H9 (cell line): ENCODE measurements at regions not wholly inside any gene's neighbourhood (a gene's known extent, or its start where the extent isn't known, plus 50 kb on each side); places are given as distances from the start of the nearest gene placed in this dataset.

Source experiments
- DNase-seq: peaks from one replicate; pipeline ENCODE4 v3.0.0-alpha.2; 2017
- H2AFZ ChIP-seq: one replicate; pipeline ENCODE4 v1.6.1; 2013; ENCODE audit warnings: mild to moderate bottlenecking, low read length, control low read depth, moderate library complexity
- H2AK5ac ChIP-seq: 2 replicates; pipeline ENCODE4 v1.6.1; 2013; ENCODE audit warnings: low read length, control low read depth, mixed read lengths; ENCODE audit not compliant: insufficient read length
- H2BK120ac ChIP-seq: one replicate; pipeline ENCODE4 v1.6.1; 2013; ENCODE audit warnings: low read depth, mild to moderate bottlenecking, low read length, control low read depth, inconsistent platforms; ENCODE audit not compliant: poor library complexity, severe bottlenecking
- H2BK12ac ChIP-seq: 2 replicates; pipeline ENCODE4 v1.6.1; 2013; ENCODE audit warnings: low read length, control low read depth, mixed read lengths, low read depth; ENCODE audit not compliant: insufficient read length
- H2BK15ac ChIP-seq: 2 replicates; pipeline ENCODE4 v1.6.1; 2013; ENCODE audit warnings: low read depth, low read length, control low read depth
- H2BK20ac ChIP-seq: one replicate; pipeline ENCODE4 v1.6.1; 2013; ENCODE audit warnings: low read depth, mild to moderate bottlenecking, low read length, control low read depth, inconsistent platforms; ENCODE audit not compliant: poor library complexity, severe bottlenecking
- H2BK5ac ChIP-seq: 2 replicates; pipeline ENCODE4 v1.6.1; 2013; ENCODE audit warnings: low read length, control low read depth, mixed read lengths; ENCODE audit not compliant: insufficient read length
- H3K14ac ChIP-seq: 2 replicates; pipeline ENCODE4 v1.6.1; 2013; ENCODE audit warnings: low read length, control low read depth; ENCODE audit not compliant: insufficient read depth
- H3K18ac ChIP-seq: 2 replicates; pipeline ENCODE4 v1.6.1; 2013; ENCODE audit warnings: low read depth, mild to moderate bottlenecking, mixed read lengths, low read length, control low read depth; ENCODE audit not compliant: insufficient read length
- H3K23ac ChIP-seq: 2 replicates; pipeline ENCODE4 v1.6.1; 2013; ENCODE audit warnings: low read length, control low read depth, mixed read lengths, low read depth; ENCODE audit not compliant: insufficient read length
- H3K23me2 ChIP-seq: 2 replicates; pipeline ENCODE4 v1.6.1; 2013; ENCODE audit warnings: low read depth, mild to moderate bottlenecking, mixed read lengths, low read length, control low read depth; ENCODE audit not compliant: insufficient read length, poor library complexity, severe bottlenecking
- H3K27ac ChIP-seq: 2 replicates; pipeline ENCODE4 v1.5.1; 2013; ENCODE audit warnings: low read length, control low read depth, mixed read lengths, low read depth; ENCODE audit not compliant: insufficient read length
- H3K27me3 ChIP-seq: 2 replicates; pipeline ENCODE4 v1.6.1; 2013; ENCODE audit warnings: low read length, control low read depth, inconsistent platforms; ENCODE audit not compliant: insufficient read depth
- H3K4ac ChIP-seq: 2 replicates; pipeline ENCODE4 v1.6.1; 2013; ENCODE audit warnings: low read depth, mild to moderate bottlenecking, control low read depth, inconsistent platforms, low read length, moderate library complexity
- H3K4me1 ChIP-seq: 2 replicates; pipeline ENCODE4 v1.6.1; 2013; ENCODE audit warnings: low read length, control low read depth, inconsistent platforms; ENCODE audit not compliant: insufficient read depth
- H3K4me2 ChIP-seq: 2 replicates; pipeline ENCODE4 v1.6.1; 2013; ENCODE audit warnings: low read length, control low read depth, mixed read lengths; ENCODE audit not compliant: insufficient read length, insufficient read depth
- H3K56ac ChIP-seq: 2 replicates; pipeline ENCODE4 v1.6.1; 2013; ENCODE audit warnings: low read depth, mild to moderate bottlenecking, mixed read lengths, low read length, control low read depth; ENCODE audit not compliant: insufficient read length
- H3K79me1 ChIP-seq: 2 replicates; pipeline ENCODE4 v1.6.1; 2013; ENCODE audit warnings: low read depth, mild to moderate bottlenecking, moderate library complexity, low read length, control low read depth, inconsistent platforms; ENCODE audit not compliant: insufficient read depth, poor library complexity, severe bottlenecking
- H3K79me2 ChIP-seq: 2 replicates; pipeline ENCODE4 v1.6.1; 2013; ENCODE audit warnings: low read length, control low read depth, inconsistent platforms; ENCODE audit not compliant: insufficient read depth
- H3K9ac ChIP-seq: 2 replicates; pipeline ENCODE4 v1.6.1; 2013; ENCODE audit warnings: low read length, control low read depth, mixed read lengths; ENCODE audit not compliant: insufficient read length; ENCODE audit errors: extremely low read depth
- H3K9me3 ChIP-seq: one replicate; pipeline ENCODE4 v1.6.1; 2013; ENCODE audit warnings: low read depth, low read length, inconsistent platforms; ENCODE audit not compliant: control insufficient read depth
- H3T11ph ChIP-seq: one replicate; pipeline ENCODE4 v1.6.1; 2013; ENCODE audit warnings: mild to moderate bottlenecking, low read length, control low read depth, inconsistent platforms
- H4K20me1 ChIP-seq: one replicate; pipeline ENCODE4 v1.6.1; 2013; ENCODE audit not compliant: control insufficient read depth, insufficient read length, insufficient read depth
- H4K5ac ChIP-seq: 2 replicates; pipeline ENCODE4 v1.6.1; 2013; ENCODE audit warnings: low read depth, mild to moderate bottlenecking, mixed read lengths, low read length, control low read depth; ENCODE audit not compliant: insufficient read length
- H4K8ac ChIP-seq: replicated peaks from 2 replicates; pipeline ENCODE4 v1.6.1; 2013; ENCODE audit warnings: low read length, control low read depth, mixed read lengths, low read depth; ENCODE audit not compliant: insufficient read length
- H4K91ac ChIP-seq: 2 replicates; pipeline ENCODE4 v1.6.1; 2013; ENCODE audit warnings: low read depth, mild to moderate bottlenecking, moderate library complexity, mixed read lengths, low read length, control low read depth; ENCODE audit not compliant: insufficient read length
- H3K27ac Mint-ChIP-seq, 3 experiments: 2 replicates in 2 of 3; 3 replicates in 1 of 3; pipeline ENCODE4 v1.8.0; 2020 to 2021; ENCODE audit warnings: mixed read lengths in 3 of 3, mild to moderate bottlenecking in 1 of 3, moderate library complexity in 1 of 3
- H3K27me3 Mint-ChIP-seq: 2 replicates; pipeline ENCODE4 v1.8.0; 2021; ENCODE audit warnings: low read depth, mild to moderate bottlenecking, moderate library complexity, mixed read lengths
- H3K36me3 Mint-ChIP-seq, 3 experiments: 2 replicates in 2 of 3; 3 replicates in 1 of 3; pipeline ENCODE4 v1.8.0; 2020 to 2021; ENCODE audit warnings: low read depth in 3 of 3, mixed read lengths in 3 of 3; ENCODE audit not compliant: insufficient read depth in 1 of 3
- H3K4me1 Mint-ChIP-seq, 2 experiments: 2 replicates each; pipeline ENCODE4 v1.8.0; 2020; ENCODE audit warnings: mixed read lengths in 2 of 2
- H3K4me3 Mint-ChIP-seq, 2 experiments: 2 replicates in 1 of 2; 3 replicates in 1 of 2; pipeline ENCODE4 v1.8.0; 2020 to 2021; ENCODE audit warnings: mild to moderate bottlenecking in 2 of 2, mixed read lengths in 2 of 2, moderate library complexity in 1 of 2
- H3K9me3 Mint-ChIP-seq, 2 experiments: 2 replicates in 1 of 2; 3 replicates in 1 of 2; pipeline ENCODE4 v1.8.0; 2020; ENCODE audit warnings: mild to moderate bottlenecking in 2 of 2, mixed read lengths in 2 of 2, moderate library complexity in 1 of 2
- WGBS: extraction: QIAGEN DNeasy Blood & Tissue Kit; methylation state at CpG from one replicate; pipeline ENCODE4 v1.1.7; 2013; ENCODE audit warnings: missing lambda C conversion rate, low lambda C conversion rate, mixed read lengths; ENCODE audit not compliant: insufficient read length; ENCODE audit errors: extremely low coverage; 5-methylcytosine and 5-hydroxymethylcytosine counted together
- TF ChIP-seq, protein P1 (sequence below): fragments of 200-600 bp; sonication (generic); conservative IDR thresholded peaks from 3 replicates; pipeline ENCODE4 v1.8.0; 2021; ENCODE audit warnings: antibody characterized with exemption, mild to moderate bottlenecking

DNA sequence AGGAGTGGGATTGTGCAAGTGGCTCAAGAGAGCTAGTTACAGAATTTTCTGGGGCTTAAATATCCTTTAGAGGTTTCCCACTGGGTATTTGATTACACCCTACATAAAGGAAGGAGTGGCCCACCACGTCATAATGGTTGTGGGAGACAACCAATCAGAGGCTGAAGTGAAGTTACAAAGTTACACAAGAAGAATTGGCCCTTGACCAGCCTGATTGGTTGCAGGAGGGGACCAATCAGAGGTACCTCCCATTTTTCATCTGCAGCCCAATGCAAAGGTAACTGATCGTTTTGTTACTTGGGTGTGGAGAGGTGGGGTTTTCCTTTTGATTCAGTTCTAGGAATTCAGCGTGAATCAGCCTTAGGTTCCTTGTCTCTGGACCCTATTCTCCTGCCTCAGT lies 430.5 kb upstream of the FAT3 start:
- no peak overlapping the region for H3K14ac ChIP-seq
- no peak overlapping the region for H3T11ph ChIP-seq
- no peak overlapping the region for H4K5ac ChIP-seq
- no peak overlapping the region for H3K4me2 ChIP-seq
- Mint-ChIP-seq H3K36me3 (peaks cover 0 to 2% (median 0%) of the 10 kb centered on the region in 3 experiments; a peak in 1 of 7 replicates), H3K27ac (no peak overlapping the region), H3K4me1 (peaks cover 0 to 2% of the 10 kb centered on the region in 2 experiments; a peak in 2 of 4 replicates), H3K4me3 (no peak overlapping the region), H3K27me3 (no peaks in the 10 kb centered on the region), H3K9me3 (no peaks in the 10 kb centered on the region)
- no peak overlapping the region for H3K9ac ChIP-seq
- H4K20me1 ChIP-seq: no peaks in the 10 kb centered on the region
- DNase-seq: no peak
- no peak overlapping the region for H2BK12ac ChIP-seq
- H2BK5ac ChIP-seq: no peak overlapping the region
- no peaks in the 10 kb centered on the region for H3K9me3 ChIP-seq
- no peak overlapping the region for H3K18ac ChIP-seq
- no peak overlapping the region for H2BK15ac ChIP-seq
- H3K27me3 ChIP-seq: no peaks in the 10 kb centered on the region
- H2AK5ac ChIP-seq: no peak overlapping the region
- H3K23ac ChIP-seq: no peak overlapping the region
- no peak overlapping the region for H3K56ac ChIP-seq
- no peak overlapping the region for H4K8ac ChIP-seq
- no peak overlapping the region for H2BK120ac ChIP-seq
- WGBS: no CpG with 5 or more reads among the region's 3 CpGs
- TF ChIP-seq, protein P1, sequence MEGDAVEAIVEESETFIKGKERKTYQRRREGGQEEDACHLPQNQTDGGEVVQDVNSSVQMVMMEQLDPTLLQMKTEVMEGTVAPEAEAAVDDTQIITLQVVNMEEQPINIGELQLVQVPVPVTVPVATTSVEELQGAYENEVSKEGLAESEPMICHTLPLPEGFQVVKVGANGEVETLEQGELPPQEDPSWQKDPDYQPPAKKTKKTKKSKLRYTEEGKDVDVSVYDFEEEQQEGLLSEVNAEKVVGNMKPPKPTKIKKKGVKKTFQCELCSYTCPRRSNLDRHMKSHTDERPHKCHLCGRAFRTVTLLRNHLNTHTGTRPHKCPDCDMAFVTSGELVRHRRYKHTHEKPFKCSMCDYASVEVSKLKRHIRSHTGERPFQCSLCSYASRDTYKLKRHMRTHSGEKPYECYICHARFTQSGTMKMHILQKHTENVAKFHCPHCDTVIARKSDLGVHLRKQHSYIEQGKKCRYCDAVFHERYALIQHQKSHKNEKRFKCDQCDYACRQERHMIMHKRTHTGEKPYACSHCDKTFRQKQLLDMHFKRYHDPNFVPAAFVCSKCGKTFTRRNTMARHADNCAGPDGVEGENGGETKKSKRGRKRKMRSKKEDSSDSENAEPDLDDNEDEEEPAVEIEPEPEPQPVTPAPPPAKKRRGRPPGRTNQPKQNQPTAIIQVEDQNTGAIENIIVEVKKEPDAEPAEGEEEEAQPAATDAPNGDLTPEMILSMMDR: no peak
- no peak overlapping the region for H3K4ac ChIP-seq
- H2BK20ac ChIP-seq: no peak overlapping the region
- no peak overlapping the region for H2AFZ ChIP-seq
- H3K4me1 ChIP-seq: no peaks in the 10 kb centered on the region
- no peaks in the 10 kb centered on the region for H3K79me1 ChIP-seq
- H4K91ac ChIP-seq: no peak overlapping the region
- H3K27ac ChIP-seq: no peak overlapping the region
- H3K23me2 ChIP-seq: no peaks in the 10 kb centered on the region
- no peaks in the 10 kb centered on the region for H3K79me2 ChIP-seq
